ENCODE measurements at regions not wholly inside any gene's neighbourhood (a gene's known extent, or its start where the extent isn't known, plus 50 kb on each side); places are given as distances from the start of the nearest gene placed in this dataset.
"Not testable (repeated sequence)": the region's sequence is repeated elsewhere in the genome, so short reads cannot be mapped to it uniquely, and the experiment has no call there.

DNA sequence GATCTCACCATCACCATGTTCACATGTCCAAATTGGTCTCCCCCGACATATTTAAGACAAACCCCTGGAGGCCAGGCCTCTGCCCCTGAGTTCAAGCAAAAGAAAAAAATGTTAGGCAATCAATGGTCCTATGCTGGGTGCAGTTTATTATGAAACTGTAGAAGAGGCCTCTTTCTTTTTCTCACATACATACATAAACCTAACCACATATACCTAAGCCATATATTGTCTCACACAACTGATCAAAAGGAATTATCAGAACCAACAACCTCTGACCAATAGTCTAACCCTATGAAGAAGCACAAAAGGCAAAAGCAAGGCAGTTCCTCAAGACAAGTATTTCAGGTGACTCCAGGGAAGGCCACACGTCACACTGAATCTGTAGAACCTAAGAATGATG lies 49.9 kb downstream of the ILRUN start:
- intact Hi-C loops (cut with DNase I, micrococcal nuclease) = no loop called here
- ATAC-seq (no peak), DNase-seq (no peak)

GRCh38 chr6:34645627-34646026 lies 50.9 kb downstream of the ILRUN start:
- intact Hi-C loops (cut with DNase I, micrococcal nuclease) = no loop called here
- no peak for DNase-seq
- no peak for ATAC-seq

GRCh38 chr6:34644716-34645115 lies 51.9 kb downstream of the ILRUN start:
- DNase-seq (no peak), ATAC-seq (no peak)
- intact Hi-C loops (cut with DNase I, micrococcal nuclease) = no loop called here

GRCh38 chr6:34642427-34642826 lies 54.1 kb downstream of the ILRUN start:
- DNase-seq = no peak
- intact Hi-C loops (cut with DNase I, micrococcal nuclease) = no loop called here
- ATAC-seq = no peak

DNA sequence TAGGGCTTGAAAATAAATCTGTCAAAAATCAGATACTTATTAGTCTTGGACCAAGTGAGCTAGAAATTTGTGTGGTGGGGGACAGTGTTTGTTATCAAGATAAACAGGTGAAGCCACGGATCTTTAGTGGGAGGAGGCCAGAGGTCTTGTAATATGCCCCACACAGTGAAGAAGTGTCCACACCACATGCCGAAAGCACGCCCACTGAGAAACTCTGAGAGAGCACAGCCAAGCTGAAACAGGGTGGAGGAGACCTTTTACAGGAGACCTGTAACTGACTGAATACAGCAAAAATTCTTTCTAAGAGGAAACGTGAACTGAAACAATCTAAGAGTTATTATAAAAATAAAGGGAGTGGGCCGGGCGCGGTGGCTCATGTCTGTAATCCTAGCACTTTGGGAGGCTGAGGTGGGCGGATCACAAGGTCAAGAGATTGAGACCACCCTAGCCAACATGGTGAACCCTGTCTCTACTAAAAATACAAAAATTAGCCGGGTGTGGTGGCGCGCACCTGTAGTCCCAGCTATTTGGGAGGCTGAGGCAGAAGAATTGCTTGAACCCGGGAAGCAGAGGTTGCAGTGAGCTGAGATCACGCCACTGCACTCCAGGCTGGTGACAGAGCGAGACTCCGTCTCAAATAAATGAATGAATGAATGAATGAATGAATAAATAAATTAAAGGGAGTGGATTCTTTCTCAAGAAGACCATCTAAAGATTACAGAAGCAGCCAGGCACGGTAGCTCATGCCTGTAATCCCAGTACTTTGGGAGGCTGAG lies 56.3 kb downstream of the ILRUN start:
- intact Hi-C loops (cut with DNase I, micrococcal nuclease); ATAC-seq; DNase-seq: not testable (repeated sequence)

GRCh38 chr6:34638834-34639736 lies 57.5 kb downstream of the ILRUN start:
- ATAC-seq = peak; percentile 94

GRCh38 chr6:34633785-34634184 lies 62.8 kb downstream of the ILRUN start:
- DNase-seq = no peak
- intact Hi-C loops (cut with DNase I, micrococcal nuclease) = no loop called here

More at GRCh38 chr6:34638834-34639736, 57.5 kb downstream of the ILRUN start:
- no peak for DNase-seq
- intact Hi-C loops (cut with DNase I, micrococcal nuclease) = no loop called here

DNA sequence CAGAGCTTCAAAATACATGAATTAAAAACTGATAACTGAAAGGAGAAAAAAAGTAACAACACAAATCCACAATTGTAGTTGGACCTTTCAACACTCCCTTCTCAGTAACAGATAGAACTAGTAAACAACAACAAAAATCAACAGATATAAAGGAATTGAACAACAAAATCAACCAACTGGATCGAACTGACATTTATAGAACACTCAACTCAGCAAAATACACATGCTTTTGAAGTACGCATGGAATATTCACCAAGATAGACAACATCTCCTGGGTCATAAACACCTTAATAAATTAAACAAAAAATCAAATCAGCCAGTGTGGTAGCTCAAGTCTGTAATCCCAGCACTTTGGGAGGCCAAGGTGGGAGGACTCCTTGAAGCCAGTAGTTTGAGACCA lies 63.3 kb downstream of the ILRUN start:
- DNase-seq (no peak), ATAC-seq (no peak)
- intact Hi-C loops (cut with DNase I, micrococcal nuclease) = no loop called here

More at GRCh38 chr6:34633785-34634184, 62.8 kb downstream of the ILRUN start:
- ATAC-seq = no peak

GRCh38 chr6:34630040-34630439 lies 66.5 kb downstream of the ILRUN start:
- DNase-seq (no peak), ATAC-seq (no peak)
- intact Hi-C loops (cut with DNase I, micrococcal nuclease) = no loop called here

DNA sequence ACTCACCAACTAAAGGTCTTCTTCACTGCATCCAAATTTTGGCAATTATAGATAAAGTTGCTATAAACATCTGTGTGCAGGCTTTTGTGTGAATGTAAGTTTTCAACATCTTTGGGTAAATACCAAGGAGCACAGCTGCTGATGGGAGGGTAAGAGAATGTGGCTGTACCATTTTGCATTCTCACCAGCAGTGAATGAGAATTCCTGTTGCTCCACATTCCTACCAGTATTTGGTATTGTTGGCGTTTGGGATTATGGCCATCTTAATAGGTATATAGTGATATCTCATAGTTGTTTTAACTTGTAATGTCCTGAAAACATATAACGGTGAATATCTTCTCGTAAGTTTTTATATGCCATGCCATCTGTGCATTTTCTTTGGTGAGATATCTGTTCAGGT lies 69.3 kb downstream of the ILRUN start:
- intact Hi-C loops (cut with DNase I, micrococcal nuclease) = no loop called here
- no peak for ATAC-seq
- DNase-seq = no peak

DNA sequence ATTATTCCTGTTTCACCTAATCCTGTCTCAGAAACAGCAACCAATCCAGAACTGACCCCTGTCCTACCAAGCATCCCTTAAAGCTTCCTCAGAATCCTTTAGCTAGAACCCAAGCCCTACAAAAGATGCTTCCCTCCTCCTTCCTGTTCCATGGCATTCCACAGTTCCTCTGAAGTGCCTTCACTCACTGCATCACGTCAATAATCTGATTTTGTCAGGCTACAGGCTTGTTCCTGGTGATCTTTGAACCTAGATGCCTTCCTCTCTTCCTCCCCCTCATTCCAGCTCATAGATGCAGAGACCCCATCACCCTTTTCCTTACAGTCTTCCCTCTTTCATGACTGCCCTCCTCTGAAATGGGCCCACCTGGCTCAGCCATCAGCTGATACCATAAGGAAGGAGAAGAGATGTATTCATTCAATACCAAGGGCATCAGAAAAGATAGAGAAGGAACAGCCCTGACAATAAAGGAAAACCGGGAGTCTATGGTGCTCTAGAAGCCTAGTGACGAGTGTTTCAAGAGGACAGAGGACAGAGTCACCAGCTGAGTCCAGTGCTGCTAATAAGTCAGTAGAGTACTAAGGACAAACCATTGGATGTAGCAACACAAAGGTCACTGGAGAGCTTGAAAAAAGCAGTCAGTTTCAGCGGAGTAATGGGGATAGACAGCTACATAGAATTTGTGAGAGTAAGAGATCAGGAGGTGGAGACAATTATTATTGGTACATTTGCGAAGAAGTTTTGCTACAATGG lies 62.5 kb upstream of the SPDEF start:
- intact Hi-C loops (cut with DNase I, micrococcal nuclease) = no loop called here
- ATAC-seq (no peak), DNase-seq (no peak)

DNA sequence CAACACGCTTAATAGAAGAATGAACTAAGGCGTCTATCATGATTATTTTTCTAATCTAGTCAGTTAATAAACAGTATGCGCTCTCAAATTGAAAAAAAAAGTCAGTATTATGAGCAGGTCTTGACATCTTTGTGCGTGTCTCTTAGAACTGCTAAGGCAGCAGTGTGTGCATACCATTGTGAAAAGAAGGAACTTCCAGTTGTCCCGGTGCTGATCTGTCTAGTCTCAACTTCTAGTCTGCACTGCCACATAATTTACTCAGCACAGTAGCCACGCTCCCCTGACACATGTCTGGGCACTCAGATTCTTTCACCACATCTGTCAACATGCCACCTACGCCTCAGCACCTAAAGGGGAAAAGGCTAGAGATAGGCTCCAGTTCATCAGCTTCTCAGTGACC lies 61.1 kb upstream of the SPDEF start:
- DNase-seq (no peak), ATAC-seq (no peak)
- intact Hi-C loops (cut with DNase I, micrococcal nuclease) = no loop called here

- ATAC-seq (no peak), DNase-seq (no peak)
- intact Hi-C loops (cut with DNase I, micrococcal nuclease) = no loop called here
Observed at GRCh38 chr6:34616227-34616585, 60.1 kb upstream of the SPDEF start.

GRCh38 chr6:34615574-34616226 lies 59.6 kb upstream of the SPDEF start:
- DNase-seq = no peak
- intact Hi-C loops (cut with DNase I, micrococcal nuclease) = no loop called here
- ATAC-seq = no peak

GRCh38 chr6:34610819-34611477 lies 54.8 kb upstream of the SPDEF start:
- ATAC-seq (peak; percentile 47), DNase-seq (no peak)
- intact Hi-C loops (cut with DNase I, micrococcal nuclease) = no loop called here

DNA sequence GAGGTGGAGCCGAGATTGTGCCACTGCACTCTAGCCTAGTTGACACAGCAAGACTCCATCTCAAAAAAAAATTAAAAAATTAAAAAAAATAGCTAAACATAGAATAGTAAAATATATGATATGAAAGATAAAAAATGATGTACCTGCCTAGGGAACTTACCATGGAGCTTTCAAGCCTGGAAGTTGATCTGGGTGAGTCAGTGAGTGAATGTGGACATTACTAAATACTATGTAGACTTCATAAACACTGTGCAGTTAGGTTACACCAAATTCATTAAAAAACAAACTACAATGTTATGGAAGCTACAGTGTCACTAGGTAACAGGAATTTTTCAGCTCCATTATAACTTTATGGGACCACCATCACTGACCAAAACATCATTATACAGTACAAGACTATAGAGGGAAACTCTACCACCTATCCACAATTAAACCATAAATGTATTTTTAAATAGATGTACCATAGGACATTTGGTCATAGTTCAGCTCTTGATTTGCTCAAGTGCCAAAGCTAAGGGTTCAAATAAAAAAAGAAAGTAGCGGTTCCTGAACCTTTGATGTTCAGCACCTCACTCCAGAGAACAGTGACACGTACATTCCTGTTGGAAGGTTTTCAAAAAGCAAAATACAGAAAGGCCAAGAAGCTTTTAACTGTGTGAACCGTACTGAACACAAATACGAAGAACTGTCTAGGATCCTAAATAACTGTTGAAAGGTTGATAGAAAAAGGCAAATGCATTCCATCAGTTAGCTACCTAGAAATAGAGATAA lies 52.4 kb upstream of the SPDEF start:
- intact Hi-C loops (cut with DNase I, micrococcal nuclease) = loop anchor here in 1 of 2 donors (10.0 kb wide), 2 partner anchors 414 to 444 kb away; no protein-coding TSS in a partner anchor
- peak; percentile 7 for ATAC-seq

DNA sequence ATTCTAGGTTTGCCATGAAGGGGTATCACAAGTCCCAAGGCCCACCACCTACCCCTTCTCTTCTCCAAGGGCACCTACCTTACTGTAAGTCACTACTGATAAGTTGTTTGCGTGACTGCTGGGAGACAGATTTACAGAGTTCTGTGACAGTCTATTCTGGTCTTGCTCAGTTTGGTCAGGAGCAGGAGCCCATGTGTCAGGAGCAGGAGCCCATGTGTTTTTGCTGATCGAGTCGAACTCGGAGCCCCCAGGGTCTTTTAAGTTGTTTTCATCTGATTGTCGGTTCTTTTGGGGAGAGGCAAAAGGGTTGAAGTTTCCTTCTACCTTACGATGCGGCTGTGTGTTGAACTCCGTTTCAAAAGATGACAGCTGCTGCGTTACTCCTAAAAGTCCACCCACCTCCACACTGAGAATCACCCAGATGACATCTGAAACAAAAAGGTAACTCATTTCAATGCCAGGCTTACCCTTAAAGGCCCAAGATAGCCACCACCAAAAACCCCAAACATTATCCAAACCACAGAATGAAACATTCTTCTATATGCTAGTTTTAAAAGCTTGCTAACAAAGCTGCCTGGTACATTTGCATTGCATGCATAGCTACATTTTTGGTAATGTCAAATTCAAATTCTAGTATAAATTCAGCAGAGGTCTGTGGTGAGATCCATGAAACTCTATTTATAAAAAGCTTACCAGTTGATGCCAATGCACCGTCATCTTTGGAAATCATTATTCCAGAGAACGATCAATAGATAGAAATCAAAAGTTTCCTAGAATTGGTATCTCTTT lies 50.5 kb upstream of the SPDEF start:
- intact Hi-C loops (cut with DNase I, micrococcal nuclease) = loop anchor here in 1 of 2 donors (10.0 kb wide), 2 partner anchors 412 to 442 kb away; no protein-coding TSS in a partner anchor
- ATAC-seq = no peak
- no peak for DNase-seq

More for the DNA sequence above, 52.4 kb upstream of the SPDEF start:
- no peak for DNase-seq
